Inflammatory macrophage treated with lipopolysaccharide for 4 hours (primary cell): ENCODE measurements at regions not wholly inside any gene's neighbourhood (a gene's known extent, or its start where the extent isn't known, plus 50 kb on each side); places are given as distances from the start of the nearest gene placed in this dataset.
"Not testable (repeated sequence)": the region's sequence is repeated elsewhere in the genome, so short reads cannot be mapped to it uniquely, and the experiment has no call there.

Experiments used
- DNase-seq: peaks from one replicate; pipeline ENCODE4 v3.0.0-alpha.2; 2020

DNA sequence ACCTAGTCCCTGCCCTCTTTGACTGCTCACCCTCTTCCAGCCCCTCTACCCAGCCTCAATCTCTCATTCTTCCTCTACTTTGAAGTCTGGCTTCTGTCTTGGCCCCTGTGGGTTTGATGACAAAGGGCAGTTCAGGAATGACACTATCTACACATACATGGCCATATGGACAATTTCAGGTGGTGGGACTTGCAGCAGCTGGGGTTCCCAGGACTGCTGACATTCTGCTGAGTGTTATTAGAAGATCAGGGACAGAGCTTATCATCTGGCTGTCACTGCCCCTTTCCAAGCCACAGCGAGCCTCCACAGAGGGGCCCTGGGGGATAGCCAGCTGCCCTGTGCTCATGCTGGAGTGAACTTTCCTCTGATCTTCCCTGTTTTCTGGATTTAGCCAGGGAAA lies 97.4 kb upstream of the IPO9 start:
- DNase-seq, result no peak

DNA sequence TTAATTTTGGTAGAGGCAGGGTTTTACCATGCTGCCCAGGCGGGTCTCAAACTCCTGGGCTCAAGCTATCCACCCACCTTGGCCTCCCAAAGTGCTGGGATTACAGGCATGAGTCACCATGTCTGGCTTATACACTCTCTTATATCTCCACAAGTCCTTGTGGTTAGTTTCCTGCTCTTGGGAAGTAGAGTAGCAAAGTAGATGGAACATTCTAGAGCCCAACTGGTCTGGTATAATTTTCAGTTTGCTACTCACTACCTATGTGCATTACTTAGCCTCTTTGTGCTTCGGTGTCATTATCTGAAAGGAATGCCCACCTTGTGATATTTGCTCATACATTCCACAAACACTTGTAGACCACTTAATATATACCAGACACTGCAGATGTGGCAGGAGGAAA lies 96.6 kb upstream of the IPO9 start:
- DNase-seq, result no peak

DNA sequence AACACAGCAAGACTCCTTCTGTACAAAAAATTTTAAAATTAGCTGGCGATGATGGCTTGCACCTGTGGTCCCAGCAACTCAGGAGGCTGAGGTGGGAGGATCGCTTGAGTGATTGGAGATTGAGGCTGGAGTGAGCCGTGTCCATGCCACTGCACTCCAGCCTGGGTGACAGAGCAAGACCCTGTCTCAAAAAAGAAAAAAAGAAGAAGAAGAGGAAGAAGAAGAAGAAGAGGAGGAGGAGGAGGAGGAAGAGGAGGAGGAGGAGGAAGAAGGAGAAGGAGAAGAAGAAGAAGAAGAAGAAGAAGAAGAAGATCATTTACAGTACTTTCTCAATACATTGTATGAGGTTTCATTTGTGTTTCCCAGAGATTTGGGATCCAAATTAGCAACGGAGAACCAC lies 94.7 kb upstream of the IPO9 start:
- not testable (repeated sequence) for DNase-seq

GRCh38 chr1:201734786-201735185 lies 94.2 kb upstream of the IPO9 start:
- no peak for DNase-seq

DNA sequence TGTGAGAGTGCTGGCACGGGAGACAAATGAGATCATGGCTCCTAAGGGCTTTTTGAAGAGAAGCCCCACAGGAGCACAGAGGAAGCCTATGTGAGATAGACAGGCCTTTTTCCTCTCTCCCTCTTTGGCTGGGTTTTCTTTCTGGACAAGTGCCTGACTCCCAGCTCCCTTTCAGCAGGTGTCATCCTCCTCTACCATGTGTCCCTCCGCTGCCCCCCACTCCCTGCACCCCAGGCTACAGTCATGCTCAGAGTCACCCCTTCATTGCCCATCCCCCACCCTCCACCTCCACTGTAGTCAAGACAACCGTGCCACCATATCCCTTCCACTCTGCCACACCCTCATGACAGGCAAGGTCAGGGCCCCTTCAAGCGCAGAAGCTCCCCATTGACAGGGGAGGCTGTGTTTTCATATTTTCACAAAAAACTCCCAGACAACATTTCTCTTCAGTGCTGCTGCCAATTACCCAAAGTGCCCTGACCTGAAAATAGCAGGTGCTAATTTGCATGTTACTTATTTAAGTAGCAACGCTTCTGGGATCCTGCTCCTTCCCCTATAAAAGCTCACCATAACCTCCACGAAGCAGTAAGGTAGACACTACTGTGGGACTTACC lies 92.1 kb upstream of the IPO9 start:
- DNase-seq, result no peak

GRCh38 chr1:201737352-201738060 lies 91.5 kb upstream of the IPO9 start:
- no peak for DNase-seq

DNA sequence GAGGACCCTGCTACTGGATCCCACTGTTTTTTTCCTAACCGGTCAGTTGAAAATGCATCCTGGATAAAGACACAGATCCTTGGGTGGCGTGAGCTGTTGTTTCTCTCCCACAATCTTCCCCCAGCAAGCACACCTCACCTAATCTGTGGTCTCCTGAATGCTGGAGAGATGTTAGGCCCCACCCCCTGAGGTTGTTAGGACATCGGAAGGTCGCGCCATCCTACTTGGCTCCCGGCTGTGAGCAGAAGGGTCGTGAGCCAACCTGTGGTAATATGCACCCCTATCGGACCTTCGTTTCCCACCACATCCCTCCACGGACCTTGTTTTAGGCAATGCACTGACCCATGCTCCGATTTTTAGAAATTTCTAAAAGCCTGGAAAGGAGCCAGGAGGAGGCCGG lies 89.9 kb upstream of the IPO9 start:
- DNase-seq, result no peak

GRCh38 chr1:201739492-201740085 lies 89.4 kb upstream of the IPO9 start:
- DNase-seq, result peak; percentile 42

DNA sequence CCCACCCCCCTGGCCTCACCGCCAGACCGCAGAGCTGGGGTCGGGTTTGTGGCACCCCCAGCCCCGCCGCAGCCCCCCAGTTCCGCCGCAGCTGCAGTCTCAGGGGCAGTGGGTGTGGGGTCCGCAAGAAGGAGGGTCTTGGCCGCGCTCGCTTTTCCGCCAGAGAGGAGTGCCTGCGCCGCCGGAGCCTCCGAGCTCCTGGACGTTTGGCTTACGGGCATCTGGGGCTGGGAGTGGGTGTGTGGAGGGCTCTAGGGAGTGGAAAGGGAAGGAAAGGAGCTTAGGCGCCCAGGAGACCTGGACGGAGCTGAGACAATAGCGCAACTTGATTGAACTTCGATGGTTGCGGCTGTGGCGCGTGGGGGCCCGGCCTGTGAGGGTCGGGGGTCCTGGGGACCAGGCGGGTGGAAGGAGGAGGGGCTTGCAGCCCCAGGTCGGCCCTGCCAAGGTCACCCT lies 88.8 kb upstream of the IPO9 start:
- no peak for DNase-seq

DNA sequence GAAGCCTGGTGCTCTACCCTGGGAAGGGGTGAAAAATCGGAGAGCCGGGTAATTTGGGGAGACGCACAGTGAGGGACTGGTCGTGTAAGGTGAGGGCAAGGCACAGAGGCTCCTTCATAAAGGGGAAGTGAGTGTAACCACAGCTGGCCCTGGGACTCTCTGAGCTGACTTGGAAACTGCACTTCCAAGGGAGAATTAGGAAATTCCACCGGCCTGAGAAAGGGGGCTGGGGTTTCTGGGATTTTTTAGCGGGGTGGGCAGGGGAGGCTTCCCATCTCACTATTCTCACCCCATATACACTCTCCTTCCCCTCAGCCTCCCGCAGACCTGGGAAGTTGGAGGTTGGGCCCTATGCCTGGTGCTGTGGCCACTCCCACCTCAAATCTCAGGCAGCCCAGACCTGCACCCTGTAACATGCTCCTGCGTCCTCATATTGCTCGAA lies 88.3 kb upstream of the IPO9 start:
- DNase-seq, result peak; percentile 59

GRCh38 chr1:201741763-201742342 lies 87.1 kb upstream of the IPO9 start:
- no peak for DNase-seq

- DNase-seq, result no peak
Observed at GRCh38 chr1:201742476-201742875, 86.5 kb upstream of the IPO9 start.

DNA sequence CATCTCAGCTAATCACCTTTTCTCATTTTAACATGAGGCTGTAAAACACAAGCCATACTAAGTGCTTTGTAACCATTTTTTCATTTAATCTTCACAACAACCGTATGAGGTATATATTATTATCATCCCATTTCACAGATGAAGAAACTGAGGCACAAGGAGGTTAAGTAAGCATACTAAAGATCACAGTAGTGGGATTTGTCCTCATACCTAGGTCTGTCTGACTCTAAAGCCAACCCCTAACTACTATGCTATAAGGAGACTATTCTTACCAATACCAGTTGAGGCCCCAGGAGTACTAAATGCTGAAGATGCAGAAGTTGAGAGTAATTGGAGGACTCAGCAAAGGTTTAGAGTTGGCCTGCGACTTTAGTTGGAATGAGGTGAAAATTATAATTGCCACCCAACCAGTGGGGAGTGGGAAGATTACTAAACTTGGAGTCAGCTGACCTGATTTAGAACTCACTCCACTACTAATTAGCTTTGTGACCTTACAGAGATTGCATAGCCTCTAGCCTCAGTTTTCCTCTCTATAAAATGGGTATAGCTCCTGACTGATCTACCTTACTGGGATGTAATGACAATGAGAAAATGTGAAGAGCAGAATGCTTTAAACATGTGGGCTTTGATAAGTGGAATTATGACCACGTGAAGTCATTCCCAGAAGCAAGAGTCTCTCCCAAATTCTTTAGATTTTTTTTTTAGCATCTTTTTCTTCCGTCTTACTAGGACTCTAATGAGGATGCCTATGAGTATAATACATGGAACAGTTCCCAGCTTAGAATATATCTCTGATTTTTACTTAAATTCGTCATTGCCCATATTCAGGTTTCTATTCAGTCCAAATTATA lies 85.8 kb upstream of the IPO9 start:
- DNase-seq, result no peak

- peak; percentile 63 for DNase-seq
Observed at GRCh38 chr1:201745023-201745422, 83.9 kb upstream of the IPO9 start.

- DNase-seq, result no peak
Observed at GRCh38 chr1:201746156-201746555, 82.8 kb upstream of the IPO9 start.

GRCh38 chr1:201747261-201747660 lies 81.7 kb upstream of the IPO9 start:
- no peak for DNase-seq

DNA sequence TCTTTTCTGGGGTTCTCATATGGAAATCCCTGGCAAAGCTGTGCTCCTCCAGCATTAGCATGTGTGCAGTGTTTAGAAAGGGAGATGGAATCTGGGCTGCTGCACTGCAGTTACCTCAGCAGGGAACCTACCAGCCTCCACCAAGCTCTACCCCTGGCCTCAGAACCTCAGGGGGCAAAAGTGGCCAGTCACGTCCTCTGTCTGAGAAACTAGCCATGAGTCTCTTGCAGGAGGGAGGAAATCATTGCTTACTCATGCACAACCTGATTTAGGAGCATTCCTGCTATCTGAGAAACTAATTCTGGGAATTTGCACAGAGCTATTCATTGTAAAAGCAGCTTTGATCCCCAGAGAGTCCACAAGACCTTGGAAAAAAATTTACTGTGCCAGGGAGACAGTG lies 80.6 kb upstream of the IPO9 start:
- no peak for DNase-seq

DNA sequence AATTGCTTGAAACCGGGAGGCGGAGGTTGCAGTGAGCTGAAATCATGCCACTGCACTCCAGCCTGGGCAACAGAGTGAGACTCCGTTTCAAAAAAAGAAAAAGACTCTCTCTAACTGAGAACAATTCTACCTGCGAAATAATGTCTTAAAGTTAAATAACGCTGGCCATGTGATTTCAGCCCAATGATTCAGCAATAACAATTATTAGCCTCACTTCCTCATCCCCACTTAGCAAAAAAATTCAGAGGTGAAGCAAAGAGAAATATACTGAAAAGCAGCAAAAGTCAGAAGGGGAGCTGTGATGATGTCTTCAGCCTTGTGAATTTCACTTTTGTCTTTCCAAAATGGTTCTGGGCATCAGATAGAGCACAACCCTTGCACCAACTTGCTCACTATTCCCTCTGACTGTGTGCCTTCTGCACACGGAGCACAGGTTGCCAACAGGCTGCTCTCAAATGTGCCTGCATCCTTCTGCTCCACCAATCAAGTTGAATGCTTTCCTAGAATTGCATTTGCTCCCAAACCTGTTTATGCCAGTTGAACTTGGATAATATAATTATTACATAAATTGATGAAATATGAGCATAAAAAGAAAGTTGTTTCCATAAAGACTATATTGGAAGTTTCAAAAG lies 79.8 kb upstream of the IPO9 start:
- DNase-seq, result peak; percentile 41

DNA sequence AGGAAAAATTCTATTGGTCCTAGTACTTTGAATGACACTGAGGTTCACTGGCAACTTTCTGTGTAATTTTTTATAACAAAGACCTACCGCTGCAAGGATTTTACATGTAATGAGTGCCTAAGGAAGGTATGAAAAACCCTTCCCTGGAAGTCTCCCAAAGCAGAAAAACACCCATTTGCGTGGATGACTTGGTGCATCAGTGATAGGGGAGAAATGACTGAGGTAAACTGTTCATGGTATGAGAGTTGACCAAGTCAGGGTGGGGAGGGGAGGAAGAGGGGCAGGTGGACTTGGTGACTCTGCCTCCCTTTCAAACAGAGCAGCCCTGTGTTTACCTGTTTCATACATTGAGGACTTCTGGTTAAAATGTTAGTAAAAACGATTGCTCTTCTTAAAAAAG lies 78.8 kb upstream of the IPO9 start:
- no peak for DNase-seq

- no peak for DNase-seq
Observed at GRCh38 chr1:201750934-201751333, 78.0 kb upstream of the IPO9 start.

- DNase-seq, result no peak
Observed at GRCh38 chr1:201751872-201752271, 77.1 kb upstream of the IPO9 start.

- no peak for DNase-seq
Observed at GRCh38 chr1:201752333-201752732, 76.6 kb upstream of the IPO9 start.

DNA sequence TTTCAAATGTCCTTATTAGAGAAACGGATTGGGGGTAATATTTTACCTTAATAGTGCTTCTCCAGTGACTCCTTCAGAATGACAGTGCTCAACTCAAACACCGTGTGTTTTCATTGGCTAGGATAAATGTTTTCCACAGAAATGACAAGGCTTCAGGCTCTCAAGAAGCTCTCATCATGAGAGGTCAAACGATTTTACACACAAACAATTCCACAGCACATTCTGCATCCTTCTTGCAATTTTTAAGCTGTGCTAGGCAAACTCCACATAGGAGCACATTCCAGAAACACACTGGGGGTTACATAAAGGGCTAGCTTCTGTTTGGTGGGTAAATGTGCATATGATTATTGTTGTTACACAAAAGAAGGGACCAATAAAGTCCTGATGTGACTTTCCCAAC lies 75.5 kb upstream of the IPO9 start:
- DNase-seq, result no peak
